ENCODE measurements at regions not wholly inside any gene's neighbourhood (a gene's known extent, or its start where the extent isn't known, plus 50 kb on each side); places are given as distances from the start of the nearest gene placed in this dataset.
"Not testable (repeated sequence)": the region's sequence is repeated elsewhere in the genome, so short reads cannot be mapped to it uniquely, and the experiment has no call there.

- Histone ChIP-seq H3K4me1 (ENCODE audit: low read depth) (peaks cover 29% of the 10 kb centered on the region), H3K4me3 (no peak overlapping the region), H3K9me3 (no peaks in the 10 kb centered on the region), H3K36me3 (ENCODE audit: low read depth) (no peaks in the 10 kb centered on the region)
- ATAC-seq = peak; percentile 81
- TF ChIP-seq CTCF (IDR thresholded peaks at IDR 0.05) = no peak
- intact Hi-C loops (cut with DNase I, micrococcal nuclease) = no loop called here
- peak; percentile 54 to 67 (median 56) for DNase-seq
These were observed 310.5 kb downstream of the DMAC1 start for GRCh38 chr9:7489036-7489435.

- H3K4me3 ChIP-seq; H3K4me1 ChIP-seq (ENCODE audit: low read depth); intact Hi-C loops (cut with DNase I, micrococcal nuclease); H3K9me3 ChIP-seq; ATAC-seq; DNase-seq; H3K36me3 ChIP-seq (ENCODE audit: low read depth): not testable (repeated sequence)
These were observed 315.6 kb downstream of the DMAC1 start for GRCh38 chr9:7484014-7484413.

- ATAC-seq = peak; percentile 60
- no peak for DNase-seq
- Histone ChIP-seq H3K4me3 (no peak overlapping the region), H3K4me1 (ENCODE audit: low read depth) (no peaks in the 10 kb centered on the region), H3K9me3 (no peaks in the 10 kb centered on the region), H3K36me3 (ENCODE audit: low read depth) (no peaks in the 10 kb centered on the region)
- intact Hi-C loops (cut with DNase I, micrococcal nuclease) = no loop called here
- TF ChIP-seq CTCF (IDR thresholded peaks at IDR 0.05) = no peak
These were observed 318.0 kb downstream of the DMAC1 start for GRCh38 chr9:7481570-7481969.

- Histone ChIP-seq H3K4me3 (no peak overlapping the region), H3K9me3 (no peaks in the 10 kb centered on the region), H3K4me1 (ENCODE audit: low read depth) (no peaks in the 10 kb centered on the region), H3K36me3 (ENCODE audit: low read depth) (no peaks in the 10 kb centered on the region)
- no peak for TF ChIP-seq CTCF (IDR thresholded peaks at IDR 0.05)
- no peak for DNase-seq
- intact Hi-C loops (cut with DNase I, micrococcal nuclease) = no loop called here
- ATAC-seq = no peak
These were observed 320.3 kb downstream of the DMAC1 start for GRCh38 chr9:7479300-7479699.

GRCh38 chr9:7478646-7479045 lies 320.9 kb downstream of the DMAC1 start:
- intact Hi-C loops (cut with DNase I, micrococcal nuclease) = no loop called here
- ATAC-seq = no peak
- Histone ChIP-seq H3K4me1 (ENCODE audit: low read depth) (no peaks in the 10 kb centered on the region), H3K9me3 (no peaks in the 10 kb centered on the region), H3K36me3 (ENCODE audit: low read depth) (no peaks in the 10 kb centered on the region), H3K4me3 (no peak overlapping the region)
- TF ChIP-seq CTCF (IDR thresholded peaks at IDR 0.05) = no peak
- no peak for DNase-seq

- Histone ChIP-seq H3K36me3 (ENCODE audit: low read depth) (no peaks in the 10 kb centered on the region), H3K4me1 (ENCODE audit: low read depth) (no peaks in the 10 kb centered on the region), H3K9me3 (no peaks in the 10 kb centered on the region), H3K4me3 (no peak overlapping the region)
- no peak for TF ChIP-seq CTCF (IDR thresholded peaks at IDR 0.05)
- DNase-seq = no peak
- intact Hi-C loops (cut with DNase I, micrococcal nuclease) = no loop called here
- ATAC-seq = no peak
These were observed 332.4 kb downstream of the DMAC1 start for GRCh38 chr9:7467186-7467585.

All from mucosa of descending colon (tissue), 3 donors.